Adrenal gland (tissue), 9 donors: ENCODE measurements at regions not wholly inside any gene's neighbourhood (a gene's known extent, or its start where the extent isn't known, plus 50 kb on each side); places are given as distances from the start of the nearest gene placed in this dataset.

Experiments used
- DNase-seq, 7 donors: peaks; one replicate each; pipeline ENCODE4 v3.0.0-alpha.2; 2019 to 2020
- H3K27ac ChIP-seq, 5 donors: fragments of 200-600 bp; sonication (generic) in 4 of 5; 1 replicate in 3 of 5; 2 replicates in 2 of 5; pipeline versions ENCODE4 v1.5.1 to v1.8.0; 2016 to 2020; ENCODE audit warnings: mild to moderate bottlenecking in 1 of 5
- H3K27me3 ChIP-seq: fragments of 200-600 bp; 2 replicates; pipeline ENCODE4 v1.8.0; 2021
- H3K36me3 ChIP-seq, 2 donors: fragments of 200-600 bp; replicated peaks in 1 of 2; 1 replicate in 1 of 2; 2 replicates in 1 of 2; pipeline versions ENCODE4 v1.5.1 to v1.8.0; 2018 to 2022
- H3K4me1 ChIP-seq, 2 donors: fragments of 200-600 bp; replicated peaks in 1 of 2; 1 replicate in 1 of 2; 2 replicates in 1 of 2; pipeline versions ENCODE4 v1.5.1 to v1.8.0; 2018 to 2021
- H3K4me3 ChIP-seq, 4 donors: fragments of 200-600 bp; sonication (generic) in 3 of 4; one replicate each; pipeline ENCODE4 v1.5.1; 2016 to 2018
- H3K9me3 ChIP-seq, 3 donors: fragments of 200-600 bp; sonication (generic) in 1 of 3; replicated peaks in 1 of 3; 1 replicate in 2 of 3; 2 replicates in 1 of 3; pipeline versions ENCODE4 v1.5.1 to v1.8.0; 2016 to 2021
- CTCF ChIP-seq, 6 experiments: fragments of 450-650 bp in 4 of 6; fragments of 200-600 bp in 2 of 6; sonication (generic) in 1 of 6; IDR thresholded peaks; 1 replicate in 5 of 6; 2 replicates in 1 of 6; pipeline versions ENCODE4 v1.5.1 to v1.8.0; 2016 to 2021; ENCODE audit warnings: antibody characterized with exemption in 6 of 6, mild to moderate bottlenecking in 2 of 6, moderate library complexity in 1 of 6
- POLR2A ChIP-seq, 2 donors: fragments of 450-650 bp; IDR thresholded peaks; one replicate each; pipeline ENCODE4 v1.6.1; 2017; ENCODE audit warnings: antibody characterized with exemption in 2 of 2, mild to moderate bottlenecking in 2 of 2, moderate library complexity in 1 of 2
- WGBS, 4 donors: extraction: QIAGEN DNeasy Blood & Tissue Kit in 2 of 4; methylation state at CpG; one replicate each; pipeline versions ENCODE4 v1.1.5 to v1.1.7; 2013 to 2017; 5-methylcytosine and 5-hydroxymethylcytosine counted together
- intact Hi-C, 2 donors: fragments of 100-400 bp; cut with DNase I; formaldehyde crosslinking; loops; one replicate each; pipeline versions ENCODE4 v1.14.1 to v1.15.0; 2022 to 2023
- donor health status: healthy with polysubstance abuse.
- donor health status: Bipolar disorder and iron deficiency.
- donor health status: DM: yes; HTN: yes; CAD: no.
- donor health status: DM: no; HTN: no; CAD: no.
- donor health status: DM: no; HTN: no; CAD: no.

- Histone ChIP-seq H3K27me3 (no peaks in the 10 kb centered on the region), H3K9me3 (no peaks in the 10 kb centered on the region), H3K4me3 (no peak overlapping the region), H3K27ac (no peak overlapping the region), H3K4me1 (no peaks in the 10 kb centered on the region), H3K36me3 (no peaks in the 10 kb centered on the region)
- TF ChIP-seq CTCF (IDR thresholded peaks at IDR 0.05): no peak
- TF ChIP-seq POLR2A (IDR thresholded peaks at IDR 0.05): no peak
- intact Hi-C loops: loop anchor here in 1 of 2 donors (5.0 kb wide), 1 partner anchor 148 kb away; no protein-coding TSS in a partner anchor
- DNase-seq: no peak
- WGBS, 4 donors: 67 to 81% (median 79%) methylated on average over 1 of the region's 1 CpG
These were observed 71.0 kb upstream of the CDKN3 start for GRCh38 chr14:54325766-54326165.

- no peaks in the 10 kb centered on the region for H3K9me3 ChIP-seq
- H3K27ac ChIP-seq: no peak overlapping the region
- peak; percentile 29 to 72 (median 54) for DNase-seq
- TF ChIP-seq POLR2A (IDR thresholded peaks at IDR 0.05): no peak
- TF ChIP-seq CTCF (IDR thresholded peaks at IDR 0.05): peak; percentile 59 to 75 (median 68)
- no peaks in the 10 kb centered on the region for H3K4me1 ChIP-seq
- intact Hi-C loops: loop anchor here in 1 of 2 donors (5.0 kb wide), 1 partner anchor 152 kb away; no protein-coding TSS in a partner anchor
- 17 to 23% (median 22%) methylated on average over 11 of the region's 11 CpGs for WGBS, 4 donors
- H3K27me3 ChIP-seq: no peaks in the 10 kb centered on the region
- H3K36me3 ChIP-seq: no peaks in the 10 kb centered on the region
- H3K4me3 ChIP-seq: no peak overlapping the region
These were observed 67.6 kb upstream of the CDKN3 start for GRCh38 chr14:54329082-54329695.

GRCh38 chr14:54330876-54331275 is 65.9 kb upstream of the CDKN3 start:
- intact Hi-C loops: no loop called here
- no peaks in the 10 kb centered on the region for H3K27me3 ChIP-seq
- H3K9me3 ChIP-seq: no peaks in the 10 kb centered on the region
- TF ChIP-seq POLR2A (IDR thresholded peaks at IDR 0.05) (no peak), CTCF (IDR thresholded peaks at IDR 0.05) (no peak)
- WGBS, 4 donors: 61 to 77% (median 70%) methylated on average over 5 of the region's 5 CpGs
- no peak for DNase-seq
- H3K27ac ChIP-seq: no peak overlapping the region
- H3K36me3 ChIP-seq: no peaks in the 10 kb centered on the region
- H3K4me1 ChIP-seq: no peaks in the 10 kb centered on the region
- no peak overlapping the region for H3K4me3 ChIP-seq

- WGBS, 4 donors: 56 to 74% (median 70%) methylated on average over 5 of the region's 5 CpGs
- intact Hi-C loops: no loop called here
- no peak for TF ChIP-seq CTCF (IDR thresholded peaks at IDR 0.05)
- no peak for TF ChIP-seq POLR2A (IDR thresholded peaks at IDR 0.05)
These were observed 65.3 kb upstream of the CDKN3 start for GRCh38 chr14:54331516-54331915.

More at GRCh38 chr14:54331516-54331915, 65.3 kb upstream of the CDKN3 start:
- Histone ChIP-seq H3K36me3 (no peaks in the 10 kb centered on the region), H3K4me1 (no peaks in the 10 kb centered on the region), H3K4me3 (no peak overlapping the region), H3K27ac (no peak overlapping the region), H3K27me3 (no peaks in the 10 kb centered on the region), H3K9me3 (no peaks in the 10 kb centered on the region)
- no peak for DNase-seq
